ENCODE measurements at regions not wholly inside any gene's neighbourhood (a gene's known extent, or its start where the extent isn't known, plus 50 kb on each side); places are given as distances from the start of the nearest gene placed in this dataset.

DNA sequence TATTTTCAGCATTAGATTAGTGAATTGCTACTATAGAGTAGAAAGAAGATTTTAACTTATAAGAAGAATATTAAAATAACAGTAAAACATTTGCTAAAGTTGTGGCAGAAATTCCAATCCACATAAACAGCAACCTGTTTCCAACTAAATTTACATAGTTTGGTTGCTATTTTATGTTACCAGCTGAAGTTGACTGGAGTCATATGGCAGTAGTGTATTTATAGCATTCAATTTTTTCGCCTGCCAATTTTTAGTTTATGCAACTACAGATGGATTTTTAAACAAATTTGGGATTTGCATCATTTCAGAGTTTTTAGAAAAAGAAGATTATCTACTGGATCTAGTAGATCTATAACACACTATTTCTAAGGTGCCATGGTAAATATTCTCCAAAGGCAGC lies 332.5 kb upstream of the BCHE start:
- no peaks in the 10 kb centered on the region for H3K9me3 ChIP-seq (ENCODE audit: control insufficient read depth, low read depth, low read length)
- H3K9ac ChIP-seq (ENCODE audit: control insufficient read depth, extremely low read depth, insufficient read depth, low read length): no peak overlapping the region

DNA sequence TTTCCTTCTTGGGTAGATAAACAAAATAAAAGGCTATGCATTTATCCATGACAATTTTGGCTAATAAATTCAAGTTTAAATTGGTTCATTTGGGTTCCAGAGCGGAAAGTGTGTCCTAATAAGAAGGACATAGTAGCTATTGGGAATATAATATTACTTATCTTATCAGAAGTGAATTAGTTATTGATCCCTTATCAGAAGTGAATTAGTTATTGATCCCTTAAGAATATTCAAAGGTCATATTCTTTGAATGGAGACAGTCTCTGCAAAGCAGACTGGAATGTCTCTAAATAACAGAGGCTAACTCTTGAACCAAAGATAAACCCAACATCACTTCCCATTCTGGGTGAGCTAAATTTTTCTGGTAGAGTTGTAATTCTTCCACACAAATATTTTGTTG lies 290.7 kb upstream of the BCHE start:
- Histone ChIP-seq H3K4me1 (ENCODE audit: control insufficient read depth, extremely low read depth, insufficient read depth, low read length) (peaks cover 10% of the 10 kb centered on the region), H3K27me3 (ENCODE audit: control insufficient read depth, extremely low read depth, insufficient read depth, low read length) (no peaks in the 10 kb centered on the region), H4K20me1 (ENCODE audit: control insufficient read depth, extremely low read depth, insufficient read depth, low read length) (no peaks in the 10 kb centered on the region), H3K4me3 (ENCODE audit: control insufficient read depth in 2 of 3, extremely low read depth in 1 of 3, insufficient read depth in 2 of 3, low read depth in 1 of 3, low read length in 3 of 3) (no peak overlapping the region), H2AFZ (ENCODE audit: control insufficient read depth, low read length) (no peak overlapping the region), H3K9ac (ENCODE audit: control insufficient read depth, extremely low read depth, insufficient read depth, low read length) (no peak overlapping the region), H3K9me1 (ENCODE audit: control insufficient read depth, extremely low read depth, insufficient read depth, low read length) (no peaks in the 10 kb centered on the region), H3K9me3 (ENCODE audit: control insufficient read depth, low read depth, low read length) (no peaks in the 10 kb centered on the region), H3K79me2 (ENCODE audit: control insufficient read depth, insufficient read depth, low read length) (no peaks in the 10 kb centered on the region), H3K4me2 (ENCODE audit: control insufficient read depth, extremely low read depth, insufficient read depth, low read depth, low read length) (no peak overlapping the region), H3K36me3 (ENCODE audit: control insufficient read depth in 2 of 2, extremely low read depth in 1 of 2, insufficient read depth in 2 of 2, low read length in 2 of 2) (no peaks in the 10 kb centered on the region), H3K27ac (ENCODE audit: control insufficient read depth, insufficient read depth, low read length) (no peak overlapping the region)
- FAIRE-seq (no peak), DNase-seq (ENCODE audit: low read depth, low spot score) (no peak)
- dilution Hi-C loops (cut with MboI; ENCODE audit: extremely low pct_ligation_motif_present, low sequenced_read_pairs): no loop called here
- TF ChIP-seq CTCF (optimal IDR thresholded peaks at IDR 0.05 in 1 of 3, IDR thresholded peaks at IDR 0.05 in 1 of 3, conservative IDR thresholded peaks at IDR 0.05 in 1 of 3; ENCODE audit: extremely low read depth in 1 of 3, insufficient read depth in 2 of 3, low read length in 3 of 3) (no peak), EZH2 (IDR thresholded peaks at IDR 0.05; ENCODE audit: low read length) (no peak)

More for the DNA sequence above, 332.5 kb upstream of the BCHE start:
- H4K20me1 ChIP-seq (ENCODE audit: control insufficient read depth, extremely low read depth, insufficient read depth, low read length): no peaks in the 10 kb centered on the region
- H3K79me2 ChIP-seq (ENCODE audit: control insufficient read depth, insufficient read depth, low read length): no peaks in the 10 kb centered on the region
- no peaks in the 10 kb centered on the region for H3K4me1 ChIP-seq (ENCODE audit: control insufficient read depth, extremely low read depth, insufficient read depth, low read length)
- no peaks in the 10 kb centered on the region for H3K9me1 ChIP-seq (ENCODE audit: control insufficient read depth, extremely low read depth, insufficient read depth, low read length)
- no peak overlapping the region for H3K4me2 ChIP-seq (ENCODE audit: control insufficient read depth, extremely low read depth, insufficient read depth, low read depth, low read length)
- no peak overlapping the region for H3K4me3 ChIP-seq (ENCODE audit: control insufficient read depth in 2 of 3, extremely low read depth in 1 of 3, insufficient read depth in 2 of 3, low read depth in 1 of 3, low read length in 3 of 3)
- DNase-seq (ENCODE audit: low read depth, low spot score): no peak
- dilution Hi-C loops (cut with MboI; ENCODE audit: extremely low pct_ligation_motif_present, low sequenced_read_pairs): no loop called here
- no peaks in the 10 kb centered on the region for H3K36me3 ChIP-seq (ENCODE audit: control insufficient read depth in 2 of 2, extremely low read depth in 1 of 2, insufficient read depth in 2 of 2, low read length in 2 of 2)
- TF ChIP-seq CTCF (optimal IDR thresholded peaks at IDR 0.05 in 1 of 3, IDR thresholded peaks at IDR 0.05 in 1 of 3, conservative IDR thresholded peaks at IDR 0.05 in 1 of 3; ENCODE audit: extremely low read depth in 1 of 3, insufficient read depth in 2 of 3, low read length in 3 of 3): no peak
- TF ChIP-seq EZH2 (IDR thresholded peaks at IDR 0.05; ENCODE audit: low read length): no peak
- H3K27me3 ChIP-seq (ENCODE audit: control insufficient read depth, extremely low read depth, insufficient read depth, low read length): no peaks in the 10 kb centered on the region
- no peak overlapping the region for H2AFZ ChIP-seq (ENCODE audit: control insufficient read depth, low read length)
- H3K27ac ChIP-seq (ENCODE audit: control insufficient read depth, insufficient read depth, low read length): no peak overlapping the region
- no peak for FAIRE-seq

Data from keratinocyte (primary cell).